Omental fat pad (tissue), 3 donors: ENCODE measurements at regions not wholly inside any gene's neighbourhood (a gene's known extent, or its start where the extent isn't known, plus 50 kb on each side); places are given as distances from the start of the nearest gene placed in this dataset.

Experiments used
- ATAC-seq: fragments of 150-250 bp; one replicate; pipeline ENCODE4 v1.9.1; 2016; ENCODE audit warnings: mild to moderate bottlenecking, moderate library complexity; ENCODE audit not compliant: low FRiP score
- DNase-seq: peaks from one replicate; pipeline ENCODE4 v3.0.0-alpha.2; 2019; ENCODE audit warnings: low spot score
- TF ChIP-seq, protein P1 (sequence below), 3 donors: fragments of 450-650 bp; IDR thresholded peaks; one replicate each; pipeline ENCODE4 v1.5.1; 2016 to 2017; ENCODE audit warnings: antibody characterized with exemption in 3 of 3, mild to moderate bottlenecking in 3 of 3, moderate library complexity in 2 of 3

DNA sequence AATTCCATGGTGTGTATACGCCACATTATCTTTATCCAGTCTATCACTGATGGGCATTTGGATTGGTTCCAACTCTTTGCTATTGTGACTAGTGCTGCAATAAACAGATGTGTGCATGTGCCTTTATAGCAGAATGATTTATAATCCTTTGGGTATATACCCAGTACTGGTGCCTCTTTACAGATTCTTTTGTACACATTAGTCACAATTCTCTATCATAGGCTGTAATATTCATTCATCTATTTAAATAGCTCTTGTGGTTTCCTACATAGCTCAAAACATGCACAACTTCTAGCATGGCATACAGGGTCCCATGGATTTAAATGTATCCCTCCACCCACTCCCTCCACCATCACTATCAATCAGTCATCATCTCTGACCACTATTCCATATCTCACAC is 324.1 kb upstream of the CADM2 start:
- ATAC-seq (no peak), DNase-seq (no peak)
- TF ChIP-seq, protein P1, sequence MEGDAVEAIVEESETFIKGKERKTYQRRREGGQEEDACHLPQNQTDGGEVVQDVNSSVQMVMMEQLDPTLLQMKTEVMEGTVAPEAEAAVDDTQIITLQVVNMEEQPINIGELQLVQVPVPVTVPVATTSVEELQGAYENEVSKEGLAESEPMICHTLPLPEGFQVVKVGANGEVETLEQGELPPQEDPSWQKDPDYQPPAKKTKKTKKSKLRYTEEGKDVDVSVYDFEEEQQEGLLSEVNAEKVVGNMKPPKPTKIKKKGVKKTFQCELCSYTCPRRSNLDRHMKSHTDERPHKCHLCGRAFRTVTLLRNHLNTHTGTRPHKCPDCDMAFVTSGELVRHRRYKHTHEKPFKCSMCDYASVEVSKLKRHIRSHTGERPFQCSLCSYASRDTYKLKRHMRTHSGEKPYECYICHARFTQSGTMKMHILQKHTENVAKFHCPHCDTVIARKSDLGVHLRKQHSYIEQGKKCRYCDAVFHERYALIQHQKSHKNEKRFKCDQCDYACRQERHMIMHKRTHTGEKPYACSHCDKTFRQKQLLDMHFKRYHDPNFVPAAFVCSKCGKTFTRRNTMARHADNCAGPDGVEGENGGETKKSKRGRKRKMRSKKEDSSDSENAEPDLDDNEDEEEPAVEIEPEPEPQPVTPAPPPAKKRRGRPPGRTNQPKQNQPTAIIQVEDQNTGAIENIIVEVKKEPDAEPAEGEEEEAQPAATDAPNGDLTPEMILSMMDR (IDR thresholded peaks at IDR 0.05): no peak

DNA sequence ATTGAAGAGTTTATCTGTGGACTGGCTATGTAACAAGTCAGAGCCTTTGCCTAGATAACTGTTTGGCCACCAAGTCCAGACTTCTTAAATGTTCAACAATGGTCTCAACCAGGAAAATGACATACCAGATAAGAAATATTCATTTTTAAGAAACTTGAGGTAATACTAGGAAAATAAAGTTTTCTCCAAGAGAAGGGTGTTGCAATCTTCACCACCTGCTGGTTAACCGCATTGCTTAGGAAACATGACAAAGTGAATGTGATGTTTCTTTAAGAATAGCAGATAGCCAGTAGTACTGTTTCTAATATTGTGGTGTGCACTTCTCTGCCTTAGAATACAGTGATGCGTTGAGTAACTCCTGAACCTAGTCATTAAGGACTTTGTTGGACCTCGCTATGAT is 321.5 kb upstream of the CADM2 start:
- no peak for DNase-seq
- TF ChIP-seq, protein P1 (IDR thresholded peaks at IDR 0.05): no peak
- ATAC-seq: no peak

GRCh38 chr3:84666468-84666867 is 292.3 kb upstream of the CADM2 start:
- DNase-seq: no peak
- ATAC-seq: no peak
- TF ChIP-seq, protein P1 (IDR thresholded peaks at IDR 0.05): no peak

- DNase-seq (no peak), ATAC-seq (no peak)
- TF ChIP-seq, protein P1 (IDR thresholded peaks at IDR 0.05): no peak
Measured at GRCh38 chr3:84679211-84679610, 279.6 kb upstream of the CADM2 start.

GRCh38 chr3:84680700-84681099 is 278.1 kb upstream of the CADM2 start:
- TF ChIP-seq, protein P1 (IDR thresholded peaks at IDR 0.05): no peak
- DNase-seq (no peak), ATAC-seq (no peak)

GRCh38 chr3:84683493-84683892 is 275.3 kb upstream of the CADM2 start:
- no peak for ATAC-seq
- no peak for DNase-seq
- TF ChIP-seq, protein P1 (IDR thresholded peaks at IDR 0.05): no peak

DNA sequence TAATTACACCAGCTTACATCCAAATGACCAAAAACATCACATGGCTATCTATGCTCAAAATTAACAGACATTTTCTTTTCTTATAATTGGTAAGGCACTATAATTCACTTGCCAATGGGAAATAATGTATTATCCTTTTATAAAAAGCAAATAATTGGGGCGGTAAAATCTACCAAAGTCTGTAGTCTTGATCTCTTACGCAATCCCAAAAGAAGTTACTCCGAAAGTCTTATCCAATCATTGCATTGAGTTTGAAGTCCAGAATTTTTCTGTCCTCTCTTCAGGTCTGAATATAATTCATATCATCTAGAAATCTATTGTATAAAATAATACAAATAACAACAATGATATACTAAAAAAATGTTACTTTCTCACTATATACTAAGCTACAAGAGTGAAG is 273.3 kb upstream of the CADM2 start:
- DNase-seq: no peak
- TF ChIP-seq, protein P1 (IDR thresholded peaks at IDR 0.05): no peak
- ATAC-seq: no peak
